ENCODE measurements at regions not wholly inside any gene's neighbourhood (a gene's known extent, or its start where the extent isn't known, plus 50 kb on each side); places are given as distances from the start of the nearest gene placed in this dataset.

DNA sequence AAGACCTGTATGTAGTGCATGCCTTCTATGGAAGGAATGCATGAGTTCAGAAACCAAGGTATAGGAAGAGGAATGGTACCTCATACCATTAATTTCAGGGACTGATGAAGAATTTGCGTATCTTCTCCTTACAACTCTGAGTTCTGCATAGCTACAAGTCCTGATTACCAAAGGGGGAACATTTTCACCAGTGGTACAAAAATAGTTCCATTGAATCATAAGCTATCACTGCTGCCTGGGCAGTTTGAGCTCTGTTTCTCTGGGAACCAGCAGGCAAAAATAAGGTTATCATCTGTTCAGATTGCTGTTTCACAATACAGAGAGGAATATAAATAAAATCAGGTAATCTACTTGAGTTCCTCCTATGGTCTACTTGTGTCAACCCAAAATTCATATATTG lies 77.9 kb upstream of the GNPDA2 start:
- no peak for TF ChIP-seq CTCF (IDR thresholded peaks at IDR 0.05)
- TF ChIP-seq POLR2A (IDR thresholded peaks at IDR 0.05), result no peak
